Superior temporal gyrus (tissue), 1 donor: ENCODE measurements at regions not wholly inside any gene's neighbourhood (a gene's known extent, or its start where the extent isn't known, plus 50 kb on each side); places are given as distances from the start of the nearest gene placed in this dataset.

Experiments used
- DNase-seq: peaks from one replicate; pipeline ENCODE4 v3.0.0-alpha.2; 2016; ENCODE audit errors: extremely low spot score

DNA sequence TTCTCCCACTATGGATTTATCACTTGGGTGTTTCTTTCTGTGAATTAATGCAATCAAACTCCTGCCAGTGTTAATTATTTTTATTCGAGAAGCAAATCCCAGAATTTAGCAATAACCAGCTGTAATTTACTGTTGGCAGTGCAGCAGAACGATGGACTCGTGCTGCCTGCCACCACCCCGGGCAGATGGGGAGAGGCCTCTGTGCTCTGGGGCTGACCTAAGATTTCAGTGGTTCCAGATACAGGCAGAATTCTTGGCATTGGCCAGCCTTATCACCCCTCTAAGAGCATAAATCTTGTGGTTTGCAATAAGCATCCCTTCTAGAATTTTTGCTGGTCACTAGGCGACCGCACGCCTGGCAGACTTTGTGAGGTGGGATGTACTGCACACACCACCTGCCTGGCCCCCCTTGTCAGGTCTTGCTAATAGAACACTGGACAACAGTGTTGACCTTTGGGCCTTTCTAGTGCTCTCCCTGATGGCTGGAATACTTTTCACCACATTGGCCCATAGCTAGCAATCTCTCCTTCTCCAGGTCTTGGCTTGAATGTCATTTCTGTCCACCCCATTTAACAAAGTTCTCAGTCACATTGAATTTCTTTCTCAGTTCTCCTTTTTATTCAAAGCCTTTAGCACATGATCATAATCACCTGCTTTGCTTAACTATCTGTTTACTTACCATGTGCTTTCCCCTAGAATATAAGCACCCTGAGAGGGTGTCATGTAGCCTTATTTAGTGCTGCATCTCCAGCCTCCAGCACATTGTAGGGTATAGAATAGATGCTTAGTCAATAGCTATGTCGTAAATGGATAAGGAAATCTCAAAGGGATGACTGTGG is 122.1 kb upstream of the DYNLRB2 start:
- no peak for DNase-seq

DNA sequence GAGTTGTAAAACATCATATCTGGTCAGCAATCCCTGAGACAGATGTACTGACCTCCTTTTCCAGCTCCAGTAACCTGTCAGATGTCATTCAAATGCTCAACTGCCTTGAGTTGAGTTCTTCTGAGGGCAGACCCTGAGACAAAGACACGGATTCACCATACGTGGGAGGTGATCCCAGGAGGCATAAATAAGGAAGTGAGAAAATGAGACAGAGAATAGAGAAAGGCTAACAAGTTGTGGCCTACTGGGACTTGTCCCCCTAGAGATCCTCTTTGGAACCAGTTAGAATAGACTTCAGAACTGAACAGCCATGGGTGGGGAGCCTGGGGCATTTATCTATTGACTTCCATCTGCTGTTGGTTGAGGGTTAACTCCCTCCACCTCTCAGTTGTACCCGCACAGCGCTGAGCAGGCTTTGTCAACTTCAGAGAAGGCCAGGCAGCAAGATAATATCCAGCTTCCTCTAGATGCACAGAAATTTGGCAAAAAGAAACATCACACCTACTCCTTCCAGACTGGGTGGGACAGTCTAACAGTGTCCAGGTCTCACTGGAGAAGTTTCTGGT is 123.0 kb upstream of the DYNLRB2 start:
- DNase-seq, result no peak

DNA sequence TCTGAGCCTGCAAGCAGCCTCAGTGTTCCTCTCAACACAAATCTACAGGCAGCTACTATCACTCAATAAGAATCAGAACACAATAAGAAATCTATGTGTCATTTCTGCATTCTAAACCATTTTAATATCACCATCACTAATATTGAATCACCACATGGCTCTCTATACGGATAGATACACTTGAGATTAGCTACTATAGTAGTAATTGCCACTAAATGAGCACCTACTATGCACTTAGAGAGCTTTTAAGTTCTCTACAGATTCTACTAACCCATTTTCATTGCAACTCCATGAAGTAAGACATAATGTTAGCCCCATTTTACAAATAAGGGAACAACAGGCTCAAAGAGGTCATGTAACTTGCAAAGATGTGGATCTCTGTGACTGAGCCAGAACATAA is 132.8 kb upstream of the DYNLRB2 start:
- no peak for DNase-seq

DNA sequence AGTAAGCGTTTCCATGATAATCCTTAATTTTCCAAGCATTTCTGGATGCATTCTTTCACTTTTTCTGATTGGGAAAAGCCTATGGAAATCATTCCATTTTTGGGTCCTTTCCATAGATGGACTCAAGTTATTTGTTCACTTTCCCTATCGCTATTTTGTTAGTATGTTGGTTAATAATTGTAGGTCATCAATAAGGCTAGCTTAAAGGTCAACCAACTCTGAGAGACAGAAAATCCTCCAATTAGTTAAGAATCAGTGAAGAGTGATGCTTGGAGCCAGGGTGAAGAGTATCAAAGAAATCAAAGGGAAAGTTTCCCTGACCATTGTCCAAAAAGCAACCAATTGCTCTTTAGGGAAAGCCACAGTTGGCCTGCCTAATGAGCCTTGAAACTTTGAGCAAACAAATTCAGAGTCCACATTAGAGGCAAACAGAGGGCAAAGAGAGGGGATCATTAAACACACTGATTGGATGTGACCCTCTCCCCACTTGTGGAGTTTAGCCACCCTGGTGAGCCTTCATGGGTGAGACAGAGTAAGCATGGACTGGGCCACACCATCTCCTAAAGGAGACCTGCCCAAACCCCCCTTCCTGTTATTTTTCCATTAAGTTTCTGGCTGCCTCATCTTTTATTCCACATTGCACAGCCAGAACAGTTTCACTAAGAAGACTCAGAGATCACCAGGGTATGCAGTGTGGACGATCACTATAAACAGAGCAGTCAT is 133.4 kb upstream of the DYNLRB2 start:
- DNase-seq, result no peak

DNA sequence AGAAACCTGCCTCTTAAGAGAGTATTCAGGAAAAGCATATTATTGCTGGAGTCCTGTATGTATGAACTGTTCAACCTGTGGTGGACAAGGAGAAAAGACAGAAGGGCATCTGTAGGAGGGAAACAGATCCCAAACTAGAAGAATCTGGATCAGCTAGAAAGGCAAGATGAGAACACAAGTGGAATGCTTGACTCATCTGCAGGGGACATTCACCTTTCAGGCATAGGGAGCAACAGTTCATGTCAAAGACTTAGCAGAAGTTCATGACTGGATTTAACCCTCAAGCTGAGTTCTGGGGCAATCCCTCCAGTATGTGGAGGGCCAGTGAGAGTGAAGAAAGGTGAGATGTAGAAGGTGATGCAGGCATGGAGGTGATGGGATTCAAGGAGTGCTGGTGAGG is 135.9 kb upstream of the DYNLRB2 start:
- no peak for DNase-seq

DNA sequence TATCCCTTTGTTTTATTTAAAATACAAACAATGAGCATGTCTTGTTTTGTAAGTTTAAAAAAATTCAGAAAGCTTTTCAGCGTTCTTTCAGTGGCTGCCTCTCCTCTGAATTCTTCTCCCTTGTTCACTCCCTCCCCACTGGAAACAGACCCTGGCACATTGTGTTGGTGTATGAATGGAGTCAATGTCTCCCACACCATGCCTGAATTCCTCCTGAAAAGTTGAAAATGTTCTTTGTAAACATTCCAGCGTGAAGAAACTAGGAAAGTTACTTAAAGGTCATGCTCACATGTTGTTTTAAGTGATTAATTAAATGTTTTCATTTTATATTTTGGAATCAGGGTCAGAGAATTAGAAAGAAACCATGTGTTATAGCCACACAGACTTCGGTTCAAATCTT is 136.9 kb upstream of the DYNLRB2 start:
- DNase-seq, result no peak

DNA sequence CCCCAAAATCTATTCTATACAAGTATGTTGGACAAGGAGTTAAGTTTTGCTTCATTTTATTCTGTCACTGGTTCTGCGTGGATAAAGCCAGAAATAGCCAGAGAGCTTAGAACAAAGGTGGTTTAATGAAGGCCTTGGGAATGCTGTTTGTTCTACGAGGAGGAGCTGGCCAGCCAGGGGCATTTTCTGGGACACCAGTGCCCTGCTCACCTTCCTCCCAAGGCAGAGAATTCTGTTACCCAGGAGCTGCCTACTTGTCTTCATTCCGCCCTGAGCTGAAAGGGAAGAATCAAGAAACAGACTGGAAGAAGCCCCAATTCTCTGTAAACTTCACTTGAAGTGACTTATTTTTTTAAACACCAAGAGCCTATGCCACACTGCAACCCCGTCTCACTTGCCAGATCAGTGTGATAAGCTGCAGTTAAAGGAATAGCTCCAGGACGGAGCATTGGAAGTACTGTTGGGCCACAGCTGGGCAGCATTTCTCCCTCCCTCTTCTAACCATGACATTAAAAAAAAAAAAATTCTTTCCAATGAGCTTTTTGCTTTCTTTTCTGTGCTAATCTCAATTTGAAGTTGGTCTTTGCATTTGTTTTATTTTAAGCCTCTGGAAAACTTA is 149.8 kb upstream of the DYNLRB2 start:
- DNase-seq, result no peak

DNA sequence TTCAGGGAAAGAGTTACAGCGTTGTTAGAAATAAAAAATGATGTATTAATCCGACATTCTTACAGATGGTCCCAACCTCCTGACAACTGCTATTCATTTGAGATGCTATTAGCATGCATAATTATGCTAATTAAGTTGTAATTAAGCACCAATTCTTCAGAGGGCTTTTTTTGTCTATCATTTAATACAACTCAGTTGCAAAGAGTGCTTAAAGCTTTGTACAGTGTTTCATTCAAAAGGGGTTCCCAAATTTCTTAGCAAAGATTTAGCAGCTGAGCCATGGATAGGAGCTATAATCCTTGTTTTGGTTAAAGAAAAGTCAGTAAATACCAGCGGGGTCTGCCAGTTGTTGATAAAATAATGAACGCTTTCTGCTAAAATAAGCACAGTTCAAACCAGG is 150.7 kb upstream of the DYNLRB2 start:
- no peak for DNase-seq

DNA sequence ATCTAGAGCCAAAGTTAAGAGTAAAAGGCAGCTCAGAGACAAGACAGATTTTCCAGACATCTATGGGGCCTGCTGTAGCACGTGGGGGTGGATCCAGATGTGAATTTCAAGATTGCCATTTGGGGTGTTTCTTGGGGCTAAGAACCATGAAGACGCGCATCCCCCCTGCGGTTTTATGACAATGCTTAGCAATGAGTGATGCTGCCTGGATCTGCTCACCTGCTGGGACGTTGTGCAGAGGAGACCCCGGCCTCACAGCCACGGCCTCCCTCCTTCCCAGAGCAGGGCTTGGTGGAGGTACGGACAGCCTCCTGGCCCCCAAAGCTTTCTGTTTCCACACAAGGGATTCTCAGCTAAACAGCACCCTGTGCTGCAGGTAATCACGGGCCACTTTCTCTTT is 151.5 kb upstream of the DYNLRB2 start:
- DNase-seq, result no peak

DNA sequence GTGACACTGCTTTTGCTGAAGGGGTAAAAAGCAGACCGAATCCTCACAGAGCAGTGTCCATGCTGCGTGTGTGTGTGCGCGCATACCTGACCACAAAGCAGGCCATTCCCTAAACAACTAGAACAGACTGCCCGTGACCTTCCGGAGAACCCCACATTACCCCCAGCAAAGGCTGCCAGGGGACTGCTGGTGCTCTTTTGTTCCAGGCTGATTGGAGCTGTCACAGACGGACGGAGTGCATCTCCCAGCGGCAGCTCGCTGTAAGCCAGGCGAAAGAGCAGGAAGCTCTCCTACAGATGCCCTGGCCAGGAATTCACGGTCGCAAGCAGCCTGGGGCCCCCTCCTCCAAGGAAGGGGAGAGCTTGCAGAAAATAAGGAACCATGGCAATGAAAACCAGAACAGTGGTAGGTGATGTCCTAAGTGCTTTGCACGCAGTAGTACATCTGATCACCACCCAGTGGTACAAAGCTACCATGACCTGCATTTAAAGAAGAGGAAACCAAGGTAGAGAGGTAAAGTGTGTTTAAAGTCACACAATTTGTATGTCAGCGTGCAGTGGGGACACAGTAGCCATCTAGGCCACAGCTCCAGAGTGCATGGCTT is 153.4 kb upstream of the DYNLRB2 start:
- no peak for DNase-seq

DNA sequence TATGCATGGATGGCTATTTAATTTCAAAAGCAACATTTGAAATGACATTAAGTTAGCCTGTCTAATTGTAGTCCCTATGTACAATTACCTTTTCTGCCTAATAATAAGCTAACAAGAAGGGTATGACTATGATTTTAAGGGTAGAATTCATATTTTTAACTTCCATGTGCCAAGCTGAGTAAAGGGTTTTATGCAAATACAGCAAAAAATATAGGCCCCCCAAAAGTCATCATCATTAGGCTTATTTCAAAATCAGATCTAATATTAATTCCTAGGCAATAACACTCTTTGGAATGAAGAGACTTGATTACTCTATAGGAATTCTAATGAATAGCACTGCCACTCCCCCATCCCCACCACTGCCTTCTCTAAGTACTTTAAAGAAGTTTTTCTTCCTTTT is 155.9 kb upstream of the DYNLRB2 start:
- DNase-seq, result no peak

DNA sequence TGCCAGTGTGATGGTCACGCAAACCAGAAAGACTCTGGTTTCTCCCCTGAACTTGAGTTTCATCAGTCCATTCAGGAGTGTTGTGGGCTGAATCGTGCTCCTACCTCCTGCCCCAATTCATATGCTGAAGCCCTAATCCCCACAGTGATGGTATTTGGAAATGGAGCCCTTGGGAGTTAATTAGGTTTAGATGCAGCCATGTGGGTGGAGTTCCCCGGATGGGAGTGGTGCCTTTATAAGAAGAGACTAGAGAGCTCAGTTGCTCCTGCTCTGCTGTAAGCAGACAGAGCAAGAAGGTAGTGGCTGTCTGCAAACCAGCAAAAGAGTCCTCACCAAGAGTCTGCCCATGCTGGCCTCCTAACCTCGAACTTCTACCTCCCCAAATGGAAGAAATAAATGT is 160.3 kb upstream of the DYNLRB2 start:
- DNase-seq, result no peak

DNA sequence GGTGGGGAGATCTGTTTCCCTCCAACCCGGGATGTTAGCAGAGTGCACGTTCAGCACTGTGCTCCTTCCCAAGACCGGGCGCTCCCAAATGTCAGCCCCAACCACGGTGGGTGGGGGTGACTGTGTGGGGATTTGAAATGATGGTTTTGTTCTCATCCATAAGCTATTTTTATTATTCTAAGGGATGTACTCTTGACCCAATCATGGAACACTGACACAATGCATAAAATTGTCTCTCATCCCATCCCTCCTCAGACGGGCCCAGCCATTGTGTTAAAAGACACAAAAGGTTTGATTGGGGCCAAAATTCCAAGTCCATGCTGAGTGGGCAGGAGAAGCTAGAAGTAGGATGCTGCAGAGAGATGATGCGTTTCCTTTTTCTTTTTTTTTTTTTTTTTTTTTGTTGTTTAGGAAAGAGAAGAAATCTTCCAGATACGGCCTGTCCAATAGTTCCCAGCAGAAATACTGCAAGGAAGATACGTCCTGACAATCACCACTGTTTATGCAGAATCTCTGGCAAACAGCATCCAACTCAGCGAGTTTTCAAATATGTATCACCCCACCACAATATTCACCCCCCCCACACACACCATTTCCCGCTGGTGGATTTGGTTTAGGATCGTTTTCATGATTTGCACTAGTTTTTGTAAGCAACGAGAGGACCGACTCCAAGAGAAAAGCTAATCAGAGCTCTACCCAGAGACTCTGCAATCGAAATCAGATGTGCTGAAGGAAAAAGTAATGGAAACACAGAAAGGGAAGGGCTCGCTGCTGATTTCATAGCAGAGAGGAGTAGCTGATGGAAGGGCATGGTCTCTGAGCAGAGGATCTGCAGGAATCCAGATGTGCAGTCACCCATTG is 163.5 kb upstream of the DYNLRB2 start:
- no peak for DNase-seq

DNA sequence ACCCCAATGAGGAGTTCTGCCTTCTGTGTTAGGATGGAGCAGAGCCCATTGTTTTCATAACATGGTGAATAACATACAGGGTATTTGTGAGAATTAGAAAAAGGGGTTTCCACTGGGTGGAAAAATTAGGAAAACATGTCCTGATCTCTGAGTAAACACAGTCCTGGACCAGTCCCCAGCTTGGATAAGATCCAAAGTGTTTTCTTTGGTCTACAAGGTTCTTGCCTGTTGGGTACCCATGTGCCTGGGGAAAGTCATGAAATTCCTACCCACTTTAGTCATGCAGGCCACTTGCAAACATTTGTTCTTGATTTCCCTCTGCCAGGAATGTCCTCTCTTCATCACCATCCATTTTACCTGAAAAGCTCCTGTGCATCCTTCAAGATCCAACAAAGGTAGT is 164.8 kb upstream of the DYNLRB2 start:
- DNase-seq, result no peak

DNA sequence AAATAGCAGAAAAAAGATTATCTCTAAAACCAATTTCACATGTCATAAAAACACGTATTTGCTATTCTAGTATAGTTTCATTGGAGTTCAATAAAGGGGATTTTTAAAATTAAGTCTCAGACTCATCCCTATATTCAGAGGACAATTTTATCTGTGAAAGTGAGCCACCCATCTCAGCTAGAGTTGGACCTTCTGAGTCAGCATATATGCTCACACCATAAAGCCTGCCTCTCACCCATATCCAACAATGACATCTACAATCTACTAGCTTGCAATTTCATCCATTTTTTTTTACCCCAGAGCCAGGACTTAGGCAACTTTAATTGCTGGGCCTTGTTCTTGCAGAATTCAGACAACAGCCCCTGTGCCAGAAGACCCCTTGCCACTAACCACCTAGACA is 165.3 kb upstream of the DYNLRB2 start:
- DNase-seq, result no peak

DNA sequence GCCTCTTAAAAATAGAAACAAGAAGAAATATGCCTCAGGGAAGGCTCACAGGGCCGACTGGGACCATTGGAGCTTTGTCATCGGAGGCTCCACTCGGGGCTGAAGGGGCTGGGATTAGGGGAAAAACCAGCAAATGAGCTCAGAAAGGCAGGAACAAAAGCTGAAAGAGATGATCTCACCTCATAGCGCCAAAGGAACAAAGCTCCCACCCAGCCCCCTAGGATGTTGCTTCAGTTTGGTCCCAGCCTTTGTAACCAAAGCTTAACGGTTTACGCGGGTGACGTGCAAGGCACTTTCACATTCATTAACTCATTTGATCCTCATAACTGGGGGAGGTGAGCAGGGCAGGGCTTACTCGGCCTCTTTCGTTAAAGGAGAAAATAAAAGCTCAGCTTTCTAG is 168.5 kb upstream of the DYNLRB2 start:
- no peak for DNase-seq

DNA sequence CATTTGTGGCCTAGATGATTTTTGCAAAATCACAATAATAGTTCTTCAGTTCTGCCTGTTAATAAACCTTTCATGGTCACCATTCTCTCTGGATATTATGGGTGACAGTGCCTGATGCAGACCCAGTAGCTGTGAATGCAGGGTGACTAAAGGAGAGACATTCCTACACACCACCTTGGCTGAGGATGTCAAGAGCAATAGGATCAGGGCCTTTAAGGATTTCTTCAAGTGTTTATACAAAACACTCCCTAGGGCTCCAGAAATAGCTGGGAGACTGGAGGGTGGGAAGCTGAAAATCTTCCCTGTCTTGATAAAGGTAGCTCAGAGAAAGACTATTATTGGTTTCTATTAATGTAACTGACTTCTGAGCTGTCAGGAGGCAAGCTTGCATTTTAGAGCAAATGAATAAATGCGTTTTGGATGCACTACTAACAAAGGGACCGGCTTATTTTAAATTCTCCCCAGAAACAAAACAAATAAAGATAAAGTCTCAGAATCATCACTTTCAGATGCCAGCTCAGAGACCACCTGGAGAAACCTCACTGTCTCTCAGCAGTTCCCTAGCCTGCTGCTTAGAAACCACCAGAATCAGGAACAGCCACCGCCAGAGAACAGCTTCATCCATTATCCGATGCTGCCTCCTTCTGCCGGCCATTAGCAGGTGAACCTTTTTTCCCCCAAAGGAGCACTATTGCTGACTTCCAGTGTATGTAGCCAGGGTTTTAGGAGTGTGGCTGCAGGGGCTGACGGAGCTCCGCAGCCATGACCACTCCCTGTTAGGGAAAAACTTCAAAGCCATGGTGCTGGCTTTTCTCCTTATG is 171.4 kb upstream of the DYNLRB2 start:
- DNase-seq, result peak; percentile 64

DNA sequence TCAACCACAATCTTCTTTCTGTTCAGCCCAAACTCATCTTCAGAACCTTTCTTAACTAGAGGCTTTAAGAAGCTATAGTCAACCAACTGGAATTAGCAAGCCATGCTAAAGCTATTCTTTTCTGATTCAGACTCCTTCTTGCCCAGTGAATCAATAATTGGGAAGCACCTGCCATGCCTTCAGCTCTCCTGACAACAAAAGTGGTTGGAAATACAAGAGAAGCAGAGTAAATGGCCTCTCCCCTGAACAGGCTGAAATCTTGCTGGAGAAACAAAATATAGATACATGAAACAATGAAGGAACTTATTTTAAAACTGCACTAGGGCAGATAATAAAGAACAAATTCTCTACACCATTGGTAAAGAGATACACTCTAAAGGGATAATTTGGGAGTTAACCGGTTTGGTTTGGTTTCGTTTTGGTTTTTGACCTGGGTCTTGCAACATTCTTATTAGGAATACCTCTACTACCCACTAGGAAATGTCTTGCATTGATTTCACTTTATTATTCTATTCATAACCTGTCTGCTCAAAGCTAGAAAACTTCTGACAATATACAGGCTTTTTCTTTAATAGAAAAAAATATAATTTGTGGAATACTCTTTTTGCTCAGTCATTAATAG is 173.6 kb upstream of the DYNLRB2 start:
- DNase-seq, result no peak

DNA sequence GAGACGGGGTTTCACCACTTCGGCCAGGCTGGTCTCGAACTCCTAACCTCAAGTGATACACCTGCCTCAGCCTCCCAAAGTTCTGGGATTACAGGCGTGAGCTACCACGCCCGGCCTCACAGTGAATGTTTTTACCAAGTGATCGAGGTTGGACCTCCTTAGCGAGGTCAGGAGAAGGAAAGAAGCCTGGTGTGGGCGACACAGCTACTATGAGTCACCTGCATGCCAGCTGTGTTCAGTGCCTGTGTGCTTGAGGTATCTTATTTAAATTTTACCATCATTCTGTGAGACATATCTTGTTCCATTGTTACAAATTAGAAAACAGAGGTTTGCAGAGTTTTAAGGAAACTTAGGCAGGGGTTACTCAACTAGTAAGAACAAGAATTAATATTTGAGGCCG is 174.8 kb upstream of the DYNLRB2 start:
- no peak for DNase-seq

DNA sequence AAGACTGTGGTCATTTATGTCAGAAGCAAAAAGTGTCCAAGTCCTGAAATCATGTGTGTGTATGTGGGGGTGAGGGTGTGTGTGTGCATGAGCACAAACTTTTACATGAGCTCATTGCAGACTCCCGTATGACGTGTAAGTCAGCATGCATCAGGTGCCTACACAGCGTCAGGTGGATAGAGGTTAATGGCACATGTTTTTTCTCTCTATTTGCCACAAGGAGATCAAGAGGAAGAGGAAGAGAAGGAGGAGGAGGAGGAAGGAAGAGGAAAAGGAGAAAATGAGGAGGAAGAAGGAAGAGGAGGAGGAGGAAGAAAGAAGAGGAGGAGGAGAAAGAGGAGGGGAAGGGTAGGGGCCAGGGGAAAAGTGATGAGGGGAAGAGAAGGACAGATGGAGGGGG is 178.0 kb upstream of the DYNLRB2 start:
- no peak for DNase-seq
